SK-N-SH treated with all-trans-retinoic acid at 6 μM for 48 hours (cell line): ENCODE measurements at regions not wholly inside any gene's neighbourhood (a gene's known extent, or its start where the extent isn't known, plus 50 kb on each side); places are given as distances from the start of the nearest gene placed in this dataset.

ENCODE experiments used
- ATAC-seq: fragments of 200-7000 bp; cut with Tn5 transposase; 3 replicates; pipeline ENCODE4 v1.9.1; 2020; ENCODE audit warnings: mild to moderate bottlenecking, moderate library complexity
- ARNTL ChIP-seq: fragments of 450-650 bp; formaldehyde crosslinking; IDR thresholded peaks from 2 replicates; pipeline ENCODE4 v1.5.0; 2020; ENCODE audit warnings: low read depth, mild to moderate bottlenecking, moderate library complexity, borderline replicate concordance
- CREB5 ChIP-seq: fragments of 250-450 bp; sonication (Bioruptor Pico); IDR thresholded peaks from 2 replicates; pipeline ENCODE4 v1.5.1; 2020; ENCODE audit warnings: low read depth, mild to moderate bottlenecking, moderate library complexity
- CSRNP3 ChIP-seq: fragments of 250-450 bp; sonication (Bioruptor Pico); IDR thresholded peaks from 2 replicates; pipeline ENCODE4 v1.5.1; 2021; ENCODE audit warnings: mild to moderate bottlenecking, moderate library complexity
- GLIS3 ChIP-seq: fragments of 250-450 bp; sonication (Bioruptor Pico); IDR thresholded peaks from 2 replicates; pipeline ENCODE4 v1.5.0; 2020; ENCODE audit warnings: mild to moderate bottlenecking, moderate library complexity
- OSR1 ChIP-seq: fragments of 250-450 bp; sonication (Bioruptor Pico); IDR thresholded peaks from 2 replicates; pipeline ENCODE4 v1.8.0; 2022; ENCODE audit warnings: moderate library complexity, mild to moderate bottlenecking, inconsistent platforms
- PATZ1 ChIP-seq: fragments of 250-450 bp; sonication (Bioruptor Pico); IDR thresholded peaks from 2 replicates; pipeline ENCODE4 v1.8.0; 2020; ENCODE audit warnings: mild to moderate bottlenecking, moderate library complexity, borderline replicate concordance
- POU6F1 ChIP-seq: fragments of 250-450 bp; sonication (Bioruptor Pico); IDR thresholded peaks from 2 replicates; pipeline ENCODE4 v1.8.0; 2021; ENCODE audit warnings: low read depth, mild to moderate bottlenecking, moderate library complexity, borderline replicate concordance
- PPARA ChIP-seq: fragments of 250-450 bp; sonication (Bioruptor Pico); IDR thresholded peaks from 2 replicates; pipeline ENCODE4 v1.5.0; 2020; ENCODE audit warnings: mild to moderate bottlenecking, borderline replicate concordance
- RARB ChIP-seq: fragments of 250-450 bp; sonication (Bioruptor Pico); IDR thresholded peaks from 2 replicates; pipeline ENCODE4 v1.8.0; 2021; ENCODE audit warnings: mild to moderate bottlenecking, moderate library complexity
- SNAI2 ChIP-seq: fragments of 250-450 bp; sonication (Bioruptor Pico); IDR thresholded peaks from 2 replicates; pipeline ENCODE4 v1.5.0; 2020; ENCODE audit warnings: mild to moderate bottlenecking, moderate library complexity
- TCF4 ChIP-seq: fragments of 250-450 bp; sonication (Bioruptor Pico); IDR thresholded peaks from 2 replicates; pipeline ENCODE4 v1.8.0; 2021; ENCODE audit warnings: mild to moderate bottlenecking, moderate library complexity, borderline replicate concordance
- TSHZ2 ChIP-seq: fragments of 250-450 bp; sonication (Bioruptor Pico); IDR thresholded peaks from 2 replicates; pipeline ENCODE4 v1.5.0; 2020; ENCODE audit warnings: mild to moderate bottlenecking, moderate library complexity
- ZC3H10 ChIP-seq: fragments of 250-450 bp; sonication (Bioruptor Pico); IDR thresholded peaks from 2 replicates; pipeline ENCODE4 v1.5.1; 2021; ENCODE audit warnings: mild to moderate bottlenecking, moderate library complexity
- ZFP3 ChIP-seq: fragments of 250-450 bp; sonication (Bioruptor Pico); IDR thresholded peaks from 2 replicates; pipeline ENCODE4 v1.5.0; 2020; ENCODE audit warnings: mild to moderate bottlenecking, moderate library complexity
- ZFP30 ChIP-seq: fragments of 450-650 bp; formaldehyde crosslinking; IDR thresholded peaks from 2 replicates; pipeline ENCODE4 v1.5.0; 2022; ENCODE audit warnings: mild to moderate bottlenecking, moderate library complexity
- ZNF70 ChIP-seq: fragments of 450-650 bp; formaldehyde crosslinking; IDR thresholded peaks from 2 replicates; pipeline ENCODE4 v1.5.0; 2020; ENCODE audit warnings: mild to moderate bottlenecking, moderate library complexity

- no peak for ATAC-seq
- TF ChIP-seq ARNTL (CRISPR knock-in tag), result no peak
- no peak for TF ChIP-seq POU6F1
- TF ChIP-seq GLIS3, result no peak
- TF ChIP-seq ZFP3 (CRISPR knock-in tag), result no peak
- TF ChIP-seq TCF4 (CRISPR knock-in tag), result no peak
- no peak for TF ChIP-seq TSHZ2 (CRISPR knock-in tag)
These were observed 199.9 kb upstream of the COX10 start for GRCh38 chr17:13869331-13869940.

- ATAC-seq, result no peak
- TF ChIP-seq ZFP3 (CRISPR knock-in tag) (no peak), PATZ1 (CRISPR knock-in tag) (no peak), CSRNP3 (CRISPR knock-in tag) (no peak), ZNF70 (CRISPR knock-in tag) (no peak), PPARA (CRISPR knock-in tag) (no peak)
These were observed 198.0 kb upstream of the COX10 start for GRCh38 chr17:13871261-13871660.

- no peak for ATAC-seq
These were observed 195.2 kb upstream of the COX10 start for GRCh38 chr17:13874134-13874533.

More at GRCh38 chr17:13874134-13874533, 195.2 kb upstream of the COX10 start:
- no peak for TF ChIP-seq CREB5
- no peak for TF ChIP-seq ARNTL (CRISPR knock-in tag)
- TF ChIP-seq TSHZ2 (CRISPR knock-in tag), result no peak
- TF ChIP-seq ZFP3 (CRISPR knock-in tag), result no peak
- TF ChIP-seq POU6F1, result no peak
- TF ChIP-seq OSR1 (CRISPR knock-in tag), result no peak
- no peak for TF ChIP-seq ZNF70 (CRISPR knock-in tag)
- no peak for TF ChIP-seq SNAI2
- no peak for TF ChIP-seq ZFP30 (CRISPR knock-in tag)
- no peak for TF ChIP-seq RARB
- no peak for TF ChIP-seq PATZ1 (CRISPR knock-in tag)
- no peak for TF ChIP-seq ZC3H10 (CRISPR knock-in tag)
- TF ChIP-seq PPARA (CRISPR knock-in tag), result no peak
